IMR-90 (cell line): ENCODE measurements at regions not wholly inside any gene's neighbourhood (a gene's known extent, or its start where the extent isn't known, plus 50 kb on each side); places are given as distances from the start of the nearest gene placed in this dataset.

Experiments used
- ATAC-seq: fragments of 200-7000 bp; cut with Tn5 transposase; 2 replicates; pipeline ENCODE4 v1.9.1; 2020; ENCODE audit warnings: low read depth, mild to moderate bottlenecking, moderate library complexity
- BruUV-seq: library from RNA; stranded (reverse); fragments of 400-500 nt; replicated peaks from 2 replicates; lab custom pipeline; 2021; lab: Mats Ljungman, UMichigan
- CTCF ChIA-PET: fragments of 300-600 bp; formaldehyde crosslinking; extraction: SDS; loops from one replicate; lab custom pipeline; 2021; ENCODE audit warnings: antibody characterized with exemption; lab: Yijun Ruan, JAX
- POLR2A ChIA-PET: fragments of 300-600 bp; sonication (Branson Sonifier 250); formaldehyde crosslinking; loops from one replicate; lab custom pipeline; 2022; ENCODE audit warnings: antibody characterized with exemption; ENCODE audit not compliant: unreplicated experiment; lab: Charles Lee
- DNase-seq: peaks from one replicate; pipeline ENCODE4 v3.0.0; 2013
- H2AFZ ChIP-seq: replicated peaks from 2 replicates; pipeline ENCODE3; 2013; ENCODE audit warnings: low read length, mild to moderate bottlenecking; ENCODE audit not compliant: poor library complexity
- H2AK5ac ChIP-seq: 2 replicates; pipeline ENCODE4 v1.6.1; 2013; ENCODE audit warnings: low read depth, low read length, inconsistent platforms
- H2AK9ac ChIP-seq: replicated peaks from 2 replicates; pipeline ENCODE3; 2013; ENCODE audit warnings: mild to moderate bottlenecking, low read depth, low read length, moderate library complexity; ENCODE audit not compliant: poor library complexity
- H2BK120ac ChIP-seq: 2 replicates; pipeline ENCODE4 v1.6.1; 2013; ENCODE audit warnings: low read depth, low read length, inconsistent platforms
- H2BK15ac ChIP-seq: 3 replicates; pipeline ENCODE4 v1.6.1; 2013; ENCODE audit warnings: low read depth, low read length, inconsistent platforms
- H2BK20ac ChIP-seq: 2 replicates; pipeline ENCODE4 v1.6.1; 2013; ENCODE audit warnings: low read depth, mild to moderate bottlenecking, inconsistent platforms, low read length, moderate library complexity
- H2BK5ac ChIP-seq: 2 replicates; pipeline ENCODE4 v1.6.1; 2013; ENCODE audit warnings: mild to moderate bottlenecking, low read depth, low read length, inconsistent platforms; ENCODE audit not compliant: poor library complexity, severe bottlenecking
- H3K14ac ChIP-seq: replicated peaks from 2 replicates; pipeline ENCODE4 v1.6.1; 2013; ENCODE audit warnings: low read depth, low read length, inconsistent platforms
- H3K18ac ChIP-seq: 2 replicates; pipeline ENCODE4 v1.6.1; 2013; ENCODE audit warnings: low read depth, low read length, control low read depth
- H3K23ac ChIP-seq: 2 replicates; pipeline ENCODE4 v1.6.1; 2013; ENCODE audit warnings: low read depth, low read length, inconsistent platforms
- H3K27ac ChIP-seq: 2 replicates; pipeline ENCODE4 v1.5.1; 2013; ENCODE audit warnings: mild to moderate bottlenecking, control low read depth, low read length; ENCODE audit not compliant: insufficient read depth
- H3K27me3 ChIP-seq: 2 replicates; pipeline ENCODE4 v1.6.1; 2013; ENCODE audit warnings: low read length; ENCODE audit not compliant: control insufficient read depth, insufficient read depth
- H3K36me3 ChIP-seq: 2 replicates; pipeline ENCODE4 v1.6.1; 2013; ENCODE audit warnings: low read length, mixed read lengths; ENCODE audit not compliant: control insufficient read depth, insufficient read depth
- H3K4ac ChIP-seq: 2 replicates; pipeline ENCODE4 v1.6.1; 2013; ENCODE audit warnings: low read depth, low read length, inconsistent platforms
- H3K4me1 ChIP-seq: 2 replicates; pipeline ENCODE4 v1.6.1; 2013; ENCODE audit warnings: low read length, mixed read lengths; ENCODE audit not compliant: control insufficient read depth, insufficient read depth
- H3K4me2 ChIP-seq: 2 replicates; pipeline ENCODE4 v1.6.1; 2013; ENCODE audit warnings: low read depth, mild to moderate bottlenecking, control low read depth, low read length, moderate library complexity
- H3K4me3 ChIP-seq: 2 replicates; pipeline ENCODE4 v1.5.1; 2013; ENCODE audit warnings: low read depth, mild to moderate bottlenecking, control low read depth, low read length, moderate library complexity; ENCODE audit not compliant: insufficient read depth
- H3K56ac ChIP-seq: 2 replicates; pipeline ENCODE4 v1.6.1; 2013; ENCODE audit warnings: low read length, inconsistent platforms; ENCODE audit not compliant: insufficient read depth; ENCODE audit errors: extremely low read depth
- H3K79me1 ChIP-seq, 2 experiments: 2 replicates each; pipeline ENCODE4 v1.6.1; 2013; ENCODE audit warnings: low read length in 2 of 2, inconsistent platforms in 1 of 2, low read depth in 1 of 2
- H3K9ac ChIP-seq: 2 replicates; pipeline ENCODE4 v1.6.1; 2013; ENCODE audit warnings: low read depth, low read length, control low read depth
- H3K9me1 ChIP-seq: 2 replicates; pipeline ENCODE4 v1.6.1; 2013; ENCODE audit warnings: low read length, inconsistent platforms; ENCODE audit not compliant: insufficient read depth
- H3K9me3 ChIP-seq: 2 replicates; pipeline ENCODE4 v1.6.1; 2013; ENCODE audit warnings: low read length; ENCODE audit not compliant: control insufficient read depth, insufficient read depth
- H4K20me1 ChIP-seq: 2 replicates; pipeline ENCODE4 v1.6.1; 2013; ENCODE audit warnings: low read length, inconsistent platforms; ENCODE audit not compliant: insufficient read depth
- H4K5ac ChIP-seq: 2 replicates; pipeline ENCODE4 v1.6.1; 2013; ENCODE audit warnings: mild to moderate bottlenecking, low read depth, low read length, control low read depth
- H4K8ac ChIP-seq, 2 experiments: 2 replicates each; pipeline ENCODE4 v1.6.1; 2013; ENCODE audit warnings: low read depth in 2 of 2, low read length in 2 of 2, control low read depth in 1 of 2, inconsistent platforms in 1 of 2
- H4K91ac ChIP-seq: 2 replicates; pipeline ENCODE4 v1.6.1; 2013; ENCODE audit warnings: low read depth, low read length, inconsistent platforms; ENCODE audit not compliant: insufficient read depth
- CEBPB ChIP-seq: IDR thresholded peaks from 2 replicates; pipeline ENCODE4 v1.6.1; 2012; ENCODE audit warnings: low read depth, low read length, improper control_type of control experiment
- CHD1 ChIP-seq: IDR thresholded peaks from 2 replicates; pipeline ENCODE4 v1.6.1; 2012; ENCODE audit warnings: low read depth, low read length, improper control_type of control experiment
- FOS ChIP-seq: fragments of 150-350 bp; IDR thresholded peaks from 2 replicates; pipeline ENCODE4 v1.6.1; 2016; ENCODE audit warnings: low read depth, low read length
- MAFK ChIP-seq: IDR thresholded peaks from 2 replicates; pipeline ENCODE4 v1.6.1; 2012; ENCODE audit warnings: low read depth, low read length, improper control_type of control experiment
- RFX5 ChIP-seq: IDR thresholded peaks from 2 replicates; pipeline ENCODE4 v1.8.0; 2012; ENCODE audit warnings: low read depth, mild to moderate bottlenecking, low read length, moderate library complexity
- SMC3 ChIP-seq: fragments of 150-350 bp; IDR thresholded peaks from 2 replicates; pipeline ENCODE4 v1.6.1; 2016; ENCODE audit warnings: low read depth, mild to moderate bottlenecking, antibody characterized with exemption, low read length, moderate library complexity
- USF2 ChIP-seq: fragments of 150-350 bp; IDR thresholded peaks from 2 replicates; pipeline ENCODE4 v1.6.1; 2017; ENCODE audit warnings: mild to moderate bottlenecking, antibody characterized with exemption, low read length, low read depth
- WGBS, 2 experiments: methylation state at CpG; one replicate each; pipeline versions ENCODE4 v1.1.5 to v1.1.7; 2013; ENCODE audit warnings: missing lambda C conversion rate in 2 of 2; ENCODE audit not compliant: insufficient read length in 1 of 2; ENCODE audit errors: extremely low coverage in 2 of 2; 5-methylcytosine and 5-hydroxymethylcytosine counted together
- dilution Hi-C: fragments of 300-500 bp; cut with HindIII; formaldehyde crosslinking; loops from one replicate; pipeline ENCODE4 v1.14.3; 2018; ENCODE audit warnings: low sequenced_read_pairs; ENCODE audit not compliant: unreplicated experiment
- in situ Hi-C: fragments of 300-500 bp; cut with MboI; formaldehyde crosslinking; loops from 3 replicates; pipeline ENCODE4 v1.14.3; 2019; ENCODE audit warnings: low sequenced_read_pairs, inconsistent platforms, mixed read lengths
- intact Hi-C: fragments of 100-400 bp; cut with micrococcal nuclease; formaldehyde crosslinking; loops from 2 replicates; pipeline ENCODE4 v1.10.0; 2022

GRCh38 chr5:93130624-93131490, 450.2 kb downstream of the NR2F1-AS1 start:
- Histone ChIP-seq H2BK120ac (no peak overlapping the region), H3K9ac (no peak overlapping the region), H3K4me3 (no peak overlapping the region), H2BK20ac (peak overlapping the region; percentile 39; the same call in 1 of the 2 replicates), H2BK15ac (no peak overlapping the region), H4K20me1 (no peaks in the 10 kb centered on the region), H3K27me3 (no peaks in the 10 kb centered on the region), H3K56ac (no peak overlapping the region), H3K27ac (no peak overlapping the region), H4K5ac (no peak overlapping the region), H3K9me1 (0 out of 2 replicates have a peak, but pooled peaks cover 4% of the 10 kb centered on the region), H2AFZ (no peak overlapping the region), H3K23ac (no peak overlapping the region), H3K4ac (no peak overlapping the region), H3K79me1 (no peaks in the 10 kb centered on the region), H2AK9ac (no peak overlapping the region), H3K4me2 (no peak overlapping the region), H3K14ac (peak overlapping the region; percentile 51), H2AK5ac (no peak overlapping the region), H2BK5ac (no peak overlapping the region), H3K9me3 (no peaks in the 10 kb centered on the region), H4K8ac (no peak overlapping the region), H3K18ac (no peak overlapping the region), H3K4me1 (peaks cover 5% of the 10 kb centered on the region), H3K36me3 (no peaks in the 10 kb centered on the region), H4K91ac (no peak overlapping the region)
- 79% methylated on average over 3 of the region's 5 CpGs; no CpG with 5 or more reads in 1 of the 2 experiments for WGBS, 2 experiments
- dilution Hi-C loops (no loop called here), intact Hi-C loops (loop anchor here (10.0 kb wide), 1 partner anchor 274 kb away; no protein-coding TSS in a partner anchor), in situ Hi-C loops (no loop called here)
- no peak for ATAC-seq
- CTCF ChIA-PET: interaction anchor here (1.5 kb wide), 1 partner anchor 13 kb away, joined by 4 read pairs; no protein-coding TSS in a partner anchor
- BruUV-seq: no TSS peak
- POLR2A ChIA-PET: no interaction called here
- DNase-seq: no peak
- TF ChIP-seq MAFK (no peak), FOS (no peak), RFX5 (no peak), CHD1 (no peak), USF2 (no peak), SMC3 (no peak), CEBPB (no peak)
